K562 (cell line): ENCODE measurements at regions not wholly inside any gene's neighbourhood (a gene's known extent, or its start where the extent isn't known, plus 50 kb on each side); places are given as distances from the start of the nearest gene placed in this dataset.

Experiments used
- ATF3 ChIP-seq, 2 experiments: fragments of 450-650 bp in 1 of 2; sonication (generic) in 1 of 2; formaldehyde crosslinking in 1 of 2; IDR thresholded peaks in 1 of 2; conservative IDR thresholded peaks in 1 of 2; 2 replicates each; pipeline versions ENCODE4 v1.6.1 to v1.8.1; 2016 to 2023; ENCODE audit warnings: mild to moderate bottlenecking in 2 of 2, moderate library complexity in 2 of 2, inconsistent platforms in 1 of 2, missing genetic modification reagents in 1 of 2
- GATAD2A ChIP-seq: fragments of 450-650 bp; IDR thresholded peaks from 2 replicates; pipeline ENCODE4 v1.6.1; 2017
- ID3 ChIP-seq, 2 experiments: fragments of 250-450 bp in 1 of 2; fragments of 450-650 bp in 1 of 2; sonication (Bioruptor Pico) in 1 of 2; IDR thresholded peaks; 2 replicates each; pipeline versions ENCODE4 v1.6.1 to v1.8.0; 2016 to 2021; ENCODE audit warnings: mild to moderate bottlenecking in 2 of 2, moderate library complexity in 2 of 2, missing compliant biosample characterization in 1 of 2, missing genetic modification characterization in 1 of 2
- JUNB ChIP-seq: fragments of 450-650 bp; formaldehyde crosslinking; conservative IDR thresholded peaks from 2 replicates; pipeline ENCODE4 v1.4.0; 2020; ENCODE audit warnings: mild to moderate bottlenecking
- MYC ChIP-seq, 2 experiments: fragments of 250-450 bp in 1 of 2; sonication (Bioruptor Pico) in 1 of 2; IDR thresholded peaks; 2 replicates each; pipeline versions ENCODE4 v1.5.1 to v1.6.1; 2012 to 2021; ENCODE audit warnings: low read depth in 2 of 2, borderline replicate concordance in 1 of 2, improper control_type of control experiment in 1 of 2, low read length in 1 of 2, mild to moderate bottlenecking in 1 of 2, moderate library complexity in 1 of 2
- NCOA2 ChIP-seq, 2 experiments: fragments of 450-650 bp; IDR thresholded peaks; 2 replicates each; pipeline ENCODE4 v1.6.1; 2018; ENCODE audit warnings: mild to moderate bottlenecking in 2 of 2, moderate library complexity in 1 of 2; ENCODE audit not compliant: partially characterized antibody in 2 of 2
- PHF8 ChIP-seq: fragments of 200-600 bp; sonication (generic); IDR thresholded peaks from 2 replicates; pipeline ENCODE4 v1.6.1; 2012; ENCODE audit warnings: mixed run types, mild to moderate bottlenecking, inconsistent platforms, low read length, moderate library complexity, borderline replicate concordance
- SRF ChIP-seq, 2 experiments: fragments of 250-450, 450-650 bp in 1 of 2; sonication (Bioruptor Pico) in 1 of 2; sonication (generic) in 1 of 2; formaldehyde crosslinking; IDR thresholded peaks; 2 replicates each; pipeline versions ENCODE4 v1.5.0 to v1.5.1; 2020 to 2022; ENCODE audit warnings: mild to moderate bottlenecking in 1 of 2, missing genetic modification reagents in 1 of 2
- ZBTB2 ChIP-seq: fragments of 450-650 bp; IDR thresholded peaks from 2 replicates; pipeline ENCODE4 v1.6.1; 2016; ENCODE audit warnings: antibody characterized with exemption
- ZNF212 ChIP-seq: fragments of 450-650 bp; formaldehyde crosslinking; IDR thresholded peaks from 2 replicates; pipeline ENCODE4 v1.4.0; 2020; ENCODE audit warnings: mild to moderate bottlenecking
- ZNF347 ChIP-seq: fragments of 450-650 bp; formaldehyde crosslinking; IDR thresholded peaks from 2 replicates; pipeline ENCODE4 v1.4.0; 2020; ENCODE audit warnings: low read depth, mild to moderate bottlenecking, moderate library complexity
- TF ChIP-seq, protein P1 (sequence below), 2 experiments: fragments of 200-800 bp in 1 of 2; sonication (Bioruptor generic) in 1 of 2; sonication (generic) in 1 of 2; formaldehyde crosslinking in 1 of 2; IDR thresholded peaks in 1 of 2; conservative IDR thresholded peaks in 1 of 2; 2 replicates each; pipeline versions ENCODE4 v1.5.0 to v1.6.1; 2016 to 2020; ENCODE audit warnings: missing compliant biosample characterization in 1 of 2, missing genetic modification characterization in 1 of 2, missing genetic modification reagents in 1 of 2
- TF ChIP-seq, protein P2 (sequence below), 2 experiments: fragments of 450-650 bp; IDR thresholded peaks; 2 replicates each; pipeline ENCODE4 v1.6.1; 2016

DNA sequence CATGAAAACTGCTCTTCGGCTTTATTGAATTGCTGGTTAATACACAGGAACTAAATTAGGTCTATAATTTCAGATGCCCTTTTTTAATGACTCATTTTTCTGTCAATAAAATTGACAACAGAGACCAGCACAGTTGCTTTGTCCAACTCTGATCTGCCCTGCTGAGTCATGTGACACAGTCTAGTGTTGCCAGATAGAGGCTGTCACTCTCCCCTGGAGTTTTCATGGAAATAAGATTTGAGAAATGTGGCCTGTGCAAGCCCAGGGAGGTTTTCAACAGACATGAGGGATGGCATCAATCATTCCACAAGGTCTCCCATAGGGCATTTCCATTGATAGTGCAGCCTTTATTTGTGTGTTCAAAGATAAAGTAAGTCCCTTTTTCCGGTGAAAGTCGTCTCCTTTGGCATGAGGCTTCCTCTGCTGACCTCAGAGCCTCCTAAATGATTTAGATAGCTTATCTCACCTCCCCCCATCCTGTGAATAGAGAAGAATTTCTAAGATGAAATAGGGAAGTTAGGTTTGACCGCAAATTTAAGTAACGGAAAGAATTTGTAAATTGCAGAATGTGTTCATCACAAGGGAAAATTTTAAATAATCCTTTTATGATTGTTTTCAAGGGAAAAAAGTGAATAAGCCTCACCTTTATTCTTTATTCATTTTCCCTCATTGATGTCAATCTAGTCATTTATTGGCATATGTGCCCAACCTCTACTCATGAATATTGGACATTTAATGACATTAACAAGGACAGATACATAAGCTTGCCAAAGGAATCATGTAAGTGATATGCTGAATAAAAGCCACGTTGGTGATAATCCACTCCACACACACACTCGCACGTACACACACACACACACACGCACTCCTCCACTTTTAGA, 277.7 kb downstream of the ADGB start (continued):
- TF ChIP-seq ATF3 (IDR thresholded peaks at IDR 0.05) (peak; percentile 92), ATF3 (CRISPR knock-in tag; conservative IDR thresholded peaks at IDR 0.05) (peak; percentile 38; the same call in 1 of the 2 replicates), ID3 (CRISPR knock-in tag; IDR thresholded peaks at IDR 0.05) (no peak), ID3 (tag; IDR thresholded peaks at IDR 0.05) (peak; percentile 85), ZNF347 (CRISPR knock-in tag) (no peak), SRF (CRISPR knock-in tag; IDR thresholded peaks at IDR 0.05) (peak in 1 of 2 experiments; percentile 63; a peak in 1 of 4 replicates), MYC (IDR thresholded peaks at IDR 0.05; ENCODE audit: low read depth, low read length) (peak; percentile 92), MYC (CRISPR knock-in tag; IDR thresholded peaks at IDR 0.05; ENCODE audit: borderline replicate concordance, low read depth) (no peak), NCOA2 (IDR thresholded peaks at IDR 0.05; ENCODE audit: partially characterized antibody in 2 of 2) (peak; percentile 93 to 96), ZNF212 (CRISPR knock-in tag) (no peak), JUNB (CRISPR knock-in tag) (peak; percentile 83), ZBTB2 (peak; percentile 64), PHF8 (no peak; the same call in 1 of the 2 replicates), GATAD2A (peak; percentile 78; the same call in 1 of the 2 replicates)
- TF ChIP-seq, protein P1, sequence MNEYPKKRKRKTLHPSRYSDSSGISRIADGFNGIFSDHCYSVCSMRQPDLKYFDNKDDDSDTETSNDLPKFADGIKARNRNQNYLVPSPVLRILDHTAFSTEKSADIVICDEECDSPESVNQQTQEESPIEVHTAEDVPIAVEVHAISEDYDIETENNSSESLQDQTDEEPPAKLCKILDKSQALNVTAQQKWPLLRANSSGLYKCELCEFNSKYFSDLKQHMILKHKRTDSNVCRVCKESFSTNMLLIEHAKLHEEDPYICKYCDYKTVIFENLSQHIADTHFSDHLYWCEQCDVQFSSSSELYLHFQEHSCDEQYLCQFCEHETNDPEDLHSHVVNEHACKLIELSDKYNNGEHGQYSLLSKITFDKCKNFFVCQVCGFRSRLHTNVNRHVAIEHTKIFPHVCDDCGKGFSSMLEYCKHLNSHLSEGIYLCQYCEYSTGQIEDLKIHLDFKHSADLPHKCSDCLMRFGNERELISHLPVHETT (CRISPR knock-in tag; conservative IDR thresholded peaks at IDR 0.05 in 1 of 2, IDR thresholded peaks at IDR 0.05 in 1 of 2), result peak in 1 of 2 experiments; percentile 80; a peak in 2 of 4 replicates
- TF ChIP-seq, protein P2, sequence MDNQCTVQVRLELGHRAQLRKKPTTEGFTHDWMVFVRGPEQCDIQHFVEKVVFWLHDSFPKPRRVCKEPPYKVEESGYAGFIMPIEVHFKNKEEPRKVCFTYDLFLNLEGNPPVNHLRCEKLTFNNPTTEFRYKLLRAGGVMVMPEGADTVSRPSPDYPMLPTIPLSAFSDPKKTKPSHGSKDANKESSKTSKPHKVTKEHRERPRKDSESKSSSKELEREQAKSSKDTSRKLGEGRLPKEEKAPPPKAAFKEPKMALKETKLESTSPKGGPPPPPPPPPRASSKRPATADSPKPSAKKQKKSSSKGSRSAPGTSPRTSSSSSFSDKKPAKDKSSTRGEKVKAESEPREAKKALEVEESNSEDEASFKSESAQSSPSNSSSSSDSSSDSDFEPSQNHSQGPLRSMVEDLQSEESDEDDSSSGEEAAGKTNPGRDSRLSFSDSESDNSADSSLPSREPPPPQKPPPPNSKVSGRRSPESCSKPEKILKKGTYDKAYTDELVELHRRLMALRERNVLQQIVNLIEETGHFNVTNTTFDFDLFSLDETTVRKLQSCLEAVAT (IDR thresholded peaks at IDR 0.05), result peak; percentile 47 to 95; a peak in 2 of 4 replicates
